ENCODE measurements at regions not wholly inside any gene's neighbourhood (a gene's known extent, or its start where the extent isn't known, plus 50 kb on each side); places are given as distances from the start of the nearest gene placed in this dataset.

- no peak overlapping the region for H2BK20ac ChIP-seq (ENCODE audit: low read depth, low read length, poor library complexity, severe bottlenecking)
- H4K5ac ChIP-seq (ENCODE audit: insufficient read length, low read depth, low read length), result no peak overlapping the region
- H3K4me3 Mint-ChIP-seq, result no peak overlapping the region
- no peaks in the 10 kb centered on the region for H3K27me3 Mint-ChIP-seq (ENCODE audit: low read depth)
- H2BK5ac ChIP-seq (ENCODE audit: insufficient read length, low read length), result no peak overlapping the region
- no peak overlapping the region for H3K9ac ChIP-seq (ENCODE audit: extremely low read depth, insufficient read length, low read length)
- H3K4me1 Mint-ChIP-seq, result no peaks in the 10 kb centered on the region
- no peaks in the 10 kb centered on the region for H3K9me3 ChIP-seq (ENCODE audit: control insufficient read depth, low read depth, low read length)
- H3K23me2 ChIP-seq (ENCODE audit: insufficient read length, low read depth, low read length, poor library complexity, severe bottlenecking), result no peaks in the 10 kb centered on the region
- H4K91ac ChIP-seq (ENCODE audit: insufficient read length, low read depth, low read length), result no peak overlapping the region
- H3K9me3 Mint-ChIP-seq, result no peaks in the 10 kb centered on the region
- no peaks in the 10 kb centered on the region for H3K36me3 Mint-ChIP-seq (ENCODE audit: insufficient read depth in 1 of 3, low read depth in 3 of 3)
- H3K23ac ChIP-seq (ENCODE audit: insufficient read length, low read depth, low read length), result no peak overlapping the region
- H2BK15ac ChIP-seq (ENCODE audit: low read depth, low read length), result no peak overlapping the region
- no peak overlapping the region for H3K4ac ChIP-seq (ENCODE audit: low read depth, low read length)
- H2AK5ac ChIP-seq (ENCODE audit: insufficient read length, low read length), result no peak overlapping the region
- no peak overlapping the region for H3K14ac ChIP-seq (ENCODE audit: insufficient read depth, low read length)
- no peaks in the 10 kb centered on the region for H3K27me3 ChIP-seq (ENCODE audit: insufficient read depth, low read length)
- H3K79me1 ChIP-seq (ENCODE audit: insufficient read depth, low read depth, low read length, poor library complexity, severe bottlenecking), result no peaks in the 10 kb centered on the region
- no peak overlapping the region for H3K27ac ChIP-seq (ENCODE audit: insufficient read length, low read depth, low read length)
- H4K8ac ChIP-seq (replicated peaks; ENCODE audit: insufficient read length, low read depth, low read length), result no peak overlapping the region
- WGBS (ENCODE audit: extremely low coverage, insufficient read length, low lambda C conversion rate), result no CpG with 5 or more reads among the region's 2 CpGs
- H2BK12ac ChIP-seq (ENCODE audit: insufficient read length, low read depth, low read length), result no peak overlapping the region
- no peak overlapping the region for H3K56ac ChIP-seq (ENCODE audit: insufficient read length, low read depth, low read length)
- H3K18ac ChIP-seq (ENCODE audit: insufficient read length, low read depth, low read length), result no peak overlapping the region
- no peak overlapping the region for H3T11ph ChIP-seq (ENCODE audit: low read length)
- no peak overlapping the region for H2BK120ac ChIP-seq (ENCODE audit: low read depth, low read length, poor library complexity, severe bottlenecking)
- H2AFZ ChIP-seq (ENCODE audit: low read length), result no peak overlapping the region
- H3K79me2 ChIP-seq (ENCODE audit: insufficient read depth, low read length), result no peaks in the 10 kb centered on the region
- TF ChIP-seq CTCF (conservative IDR thresholded peaks at IDR 0.05), result no peak
- no peaks in the 10 kb centered on the region for H4K20me1 ChIP-seq (ENCODE audit: control insufficient read depth, insufficient read depth, insufficient read length)
- no peak overlapping the region for H3K27ac Mint-ChIP-seq
- H3K4me2 ChIP-seq (ENCODE audit: insufficient read depth, insufficient read length, low read length), result no peak overlapping the region
- no peak for DNase-seq
- no peaks in the 10 kb centered on the region for H3K4me1 ChIP-seq (ENCODE audit: insufficient read depth, low read length)
These were observed 65.7 kb upstream of the ARHGAP24 start for GRCh38 chr4:85409251-85409650.

All from H9 (cell line).